DND-41 (cell line): ENCODE measurements at regions not wholly inside any gene's neighbourhood (a gene's known extent, or its start where the extent isn't known, plus 50 kb on each side); places are given as distances from the start of the nearest gene placed in this dataset.
"Not testable (repeated sequence)": the region's sequence is repeated elsewhere in the genome, so short reads cannot be mapped to it uniquely, and the experiment has no call there.

ENCODE experiments used
- CTCF ChIP-seq: IDR thresholded peaks from 2 replicates; pipeline ENCODE4 v1.5.1; 2012; ENCODE audit warnings: borderline replicate concordance, low read length, moderate library complexity, mild to moderate bottlenecking; ENCODE audit not compliant: poor library complexity, severe bottlenecking; ENCODE audit errors: extremely low read depth
- EZH2 ChIP-seq: IDR thresholded peaks from 3 replicates; pipeline ENCODE4 v1.6.1; 2012; ENCODE audit warnings: borderline replicate concordance, low read depth, mild to moderate bottlenecking, moderate library complexity, low read length, inconsistent platforms; ENCODE audit not compliant: severe bottlenecking

GRCh38 chr3:75272237-75272636 is 391.9 kb upstream of the FRG2C start:
- TF ChIP-seq CTCF, EZH2: not testable (repeated sequence)
